Myocyte (in vitro differentiated cells): ENCODE measurements at regions not wholly inside any gene's neighbourhood (a gene's known extent, or its start where the extent isn't known, plus 50 kb on each side); places are given as distances from the start of the nearest gene placed in this dataset.

ENCODE experiments used
- DNase-seq: peaks from one replicate; pipeline ENCODE4 v3.0.0-alpha.2; 2012; ENCODE audit warnings: low read depth

- DNase-seq, result no peak
Observed at GRCh38 chr18:64645753-64646152, 496.9 kb upstream of the LINC00305 start.

GRCh38 chr18:64639536-64639935, 490.6 kb upstream of the LINC00305 start:
- no peak for DNase-seq

GRCh38 chr18:64620971-64621560, 472.2 kb upstream of the LINC00305 start:
- DNase-seq, result no peak

GRCh38 chr18:64618390-64618789, 469.5 kb upstream of the LINC00305 start:
- DNase-seq, result no peak

- DNase-seq, result no peak
Observed at GRCh38 chr18:64615021-64615420, 466.1 kb upstream of the LINC00305 start.

DNA sequence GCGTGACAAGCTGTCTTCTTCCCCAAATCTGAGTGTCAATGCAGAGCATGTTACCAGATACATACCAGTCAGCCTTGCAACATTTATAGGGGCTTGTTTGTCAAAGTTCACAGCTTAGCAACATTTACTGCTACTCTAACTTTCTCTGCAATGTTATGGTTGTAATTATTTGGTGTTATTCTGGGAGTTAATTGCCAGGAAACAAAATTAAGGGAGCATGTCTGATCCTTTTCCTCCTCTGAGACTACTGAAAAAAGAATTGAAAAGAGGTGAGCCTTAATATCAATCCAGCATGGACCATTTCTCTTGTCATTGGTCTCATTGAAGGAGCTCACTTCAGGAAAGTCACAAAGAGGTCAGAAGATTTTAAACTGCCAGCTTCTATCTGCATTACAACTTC, 465.6 kb upstream of the LINC00305 start:
- DNase-seq, result no peak

DNA sequence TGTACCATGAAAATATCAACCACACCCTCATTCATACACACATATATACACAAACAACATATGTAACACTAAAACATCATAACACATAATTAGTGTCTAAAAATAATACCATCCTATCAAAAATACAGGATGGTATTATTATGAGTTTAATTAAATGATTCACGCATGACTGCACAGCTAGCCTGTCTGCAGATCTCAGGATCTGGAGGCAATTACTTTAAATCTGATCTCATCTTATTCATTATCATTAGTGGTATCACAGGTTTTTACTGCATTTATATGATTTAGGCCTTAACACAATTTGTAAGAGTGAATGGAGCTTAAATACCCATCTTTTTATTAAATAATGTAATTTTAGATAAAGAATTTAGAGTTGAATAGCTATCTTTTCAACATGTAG, 443.4 kb upstream of the LINC00305 start:
- no peak for DNase-seq

GRCh38 chr18:64589000-64589399, 440.1 kb upstream of the LINC00305 start:
- no peak for DNase-seq

- DNase-seq, result no peak
Observed at GRCh38 chr18:64566456-64566855, 417.6 kb upstream of the LINC00305 start.

GRCh38 chr18:64562651-64563050, 413.8 kb upstream of the LINC00305 start:
- DNase-seq, result no peak

DNA sequence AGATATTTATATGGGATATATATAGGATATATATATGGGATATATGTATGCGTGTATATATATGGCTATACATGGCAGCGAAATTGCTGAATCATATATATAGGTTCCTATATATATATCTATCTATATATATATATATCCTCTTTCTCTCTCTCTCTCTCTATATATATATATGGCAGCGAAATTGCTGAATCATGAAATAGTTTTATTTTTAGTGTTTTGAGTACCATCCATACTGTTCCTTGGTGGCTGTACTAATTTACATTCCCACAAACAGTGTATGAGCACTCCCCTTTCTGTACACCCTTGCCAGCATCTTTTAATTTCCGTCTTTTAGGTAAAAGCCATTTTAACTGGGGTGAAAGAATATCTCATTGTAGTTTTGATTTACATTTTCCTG, 397.6 kb upstream of the LINC00305 start:
- no peak for DNase-seq

- DNase-seq, result no peak
Observed at GRCh38 chr18:64539847-64540246, 391.0 kb upstream of the LINC00305 start.

DNA sequence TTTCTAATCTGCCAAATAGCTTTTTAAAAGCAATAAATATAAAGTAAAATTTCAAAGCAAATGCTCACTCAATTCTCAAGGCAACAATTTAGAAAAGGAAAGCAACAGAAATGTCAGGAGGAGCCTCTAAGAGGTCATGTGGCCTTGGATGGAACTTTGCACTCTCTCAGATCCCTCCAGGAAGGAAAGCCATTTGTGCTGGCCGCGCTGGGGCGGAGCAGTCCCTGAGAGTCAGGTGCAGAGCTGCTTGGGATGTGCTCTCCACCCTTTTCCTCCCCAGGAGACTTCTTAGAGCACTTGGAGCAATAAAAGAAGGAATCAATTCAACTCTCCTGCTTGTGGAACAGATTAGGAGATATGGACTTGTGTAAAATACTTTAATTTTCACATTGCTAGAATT, 379.8 kb upstream of the LINC00305 start:
- no peak for DNase-seq

DNA sequence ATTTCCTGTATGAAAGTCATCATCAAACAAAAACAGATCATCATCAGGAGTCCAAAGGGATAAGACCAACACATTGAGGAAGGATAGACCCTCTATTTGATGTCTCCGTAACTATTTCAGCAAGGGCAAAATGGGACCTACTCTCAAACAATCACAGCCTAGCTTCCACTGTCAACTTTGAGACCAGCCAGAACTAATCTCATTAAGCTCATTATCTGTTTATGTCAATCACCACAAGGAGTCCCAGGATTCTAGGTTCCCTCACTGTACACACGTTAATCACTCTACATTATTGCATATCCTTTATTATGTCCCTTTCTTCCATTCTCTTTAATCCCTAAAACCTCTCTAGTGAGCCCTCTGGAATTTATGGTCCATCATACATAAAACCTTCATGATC, 370.3 kb upstream of the LINC00305 start:
- DNase-seq, result no peak

DNA sequence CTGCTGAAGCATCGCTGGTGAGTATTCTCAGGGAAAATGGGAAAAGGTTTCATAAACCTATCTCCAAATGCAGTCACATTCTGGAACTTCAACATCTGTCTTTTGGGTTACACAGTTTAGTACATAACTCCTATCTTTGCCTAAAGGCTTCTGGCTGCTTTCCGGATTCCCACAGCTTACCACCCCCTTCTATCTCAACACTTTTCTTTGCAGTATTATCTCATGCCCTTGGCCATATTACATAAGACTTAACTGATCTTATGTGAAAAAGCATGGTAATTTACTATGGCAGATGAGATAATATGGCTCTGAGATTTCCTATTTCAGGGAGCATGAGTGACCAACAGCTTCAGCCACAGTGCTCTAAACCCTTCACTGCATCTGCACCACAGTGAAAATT, 369.3 kb upstream of the LINC00305 start:
- no peak for DNase-seq

DNA sequence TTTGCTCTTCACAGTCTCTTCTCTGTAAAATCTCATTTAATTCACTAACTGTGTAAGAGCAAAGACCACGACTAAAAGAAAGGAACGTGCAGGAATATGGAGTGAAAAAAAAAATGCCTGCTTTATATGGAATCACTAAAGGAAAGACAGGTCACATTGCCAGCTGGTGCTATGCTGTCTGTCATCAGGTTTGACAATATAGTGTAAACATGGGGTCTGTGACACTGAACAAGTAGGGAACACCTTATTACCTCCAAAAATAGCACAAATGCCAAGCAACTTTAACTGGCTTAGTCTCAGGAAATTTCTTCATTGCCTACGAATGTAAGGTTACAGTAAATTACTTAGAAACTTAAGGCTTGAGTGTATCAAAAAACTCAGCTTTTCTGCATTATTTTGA, 364.5 kb upstream of the LINC00305 start:
- DNase-seq, result no peak

GRCh38 chr18:64490207-64490606, 341.3 kb upstream of the LINC00305 start:
- DNase-seq, result no peak

DNA sequence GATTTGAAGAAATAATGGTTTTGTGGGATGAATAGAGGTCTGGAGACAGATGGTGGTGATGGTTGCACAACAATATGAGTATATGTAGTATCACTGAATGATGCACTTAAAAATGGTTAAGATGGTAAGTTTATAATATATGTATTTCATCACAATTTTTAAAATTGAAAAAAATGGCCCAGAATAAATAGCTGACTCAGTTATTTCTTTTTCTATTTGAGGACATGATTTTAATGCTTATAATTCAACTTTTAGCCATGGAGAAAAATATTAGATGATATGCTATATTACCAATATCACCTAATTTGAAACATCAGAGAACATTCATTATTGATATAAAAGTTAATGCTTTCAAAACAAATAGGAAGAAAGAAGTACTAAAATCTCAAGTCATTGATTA, 339.8 kb upstream of the LINC00305 start:
- DNase-seq, result no peak

GRCh38 chr18:64474773-64475172, 325.9 kb upstream of the LINC00305 start:
- no peak for DNase-seq

GRCh38 chr18:64474255-64474654, 325.4 kb upstream of the LINC00305 start:
- DNase-seq, result no peak

GRCh38 chr18:64449434-64449833, 300.5 kb upstream of the LINC00305 start:
- no peak for DNase-seq

DNA sequence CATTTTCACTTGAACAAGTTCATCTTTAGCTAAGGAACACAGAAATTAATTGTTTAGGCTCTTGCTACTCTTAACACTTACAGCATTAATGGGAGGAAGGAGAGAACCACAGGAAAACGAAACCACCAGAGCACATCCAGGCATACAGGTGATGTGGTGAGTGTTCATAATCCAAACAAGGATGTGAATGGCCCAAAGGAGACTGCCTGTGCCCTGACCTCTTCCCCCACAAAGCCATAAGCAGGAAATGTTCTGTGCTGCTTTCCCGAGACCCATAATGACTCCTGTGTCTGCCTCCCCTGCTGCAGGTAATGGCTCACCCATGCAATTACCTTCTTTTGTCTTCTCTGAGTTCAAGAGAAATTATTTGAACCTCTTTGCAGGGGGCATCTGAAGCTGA, 295.9 kb upstream of the LINC00305 start:
- no peak for DNase-seq

- no peak for DNase-seq
Observed at GRCh38 chr18:64438178-64438577, 289.3 kb upstream of the LINC00305 start.

- DNase-seq, result no peak
Observed at GRCh38 chr18:64436111-64436510, 287.2 kb upstream of the LINC00305 start.
